SK-N-SH (cell line): ENCODE measurements at regions not wholly inside any gene's neighbourhood (a gene's known extent, or its start where the extent isn't known, plus 50 kb on each side); places are given as distances from the start of the nearest gene placed in this dataset.

Experiments
- EP300 ChIP-seq, 2 experiments: IDR thresholded peaks; 2 replicates each; pipeline versions ENCODE4 v1.4.0 to v1.6.1; 2012; ENCODE audit warnings: borderline replicate concordance in 1 of 2, low read depth in 1 of 2, low read length in 1 of 2
- EZH2phosphoT487 ChIP-seq: fragments of 200-600 bp; sonication (generic); IDR thresholded peaks from 2 replicates; pipeline ENCODE4 v1.6.1; 2017; ENCODE audit warnings: low read depth, mixed run types, mild to moderate bottlenecking, antibody characterized with exemption, moderate library complexity, borderline replicate concordance
- FOSL2 ChIP-seq: IDR thresholded peaks from 2 replicates; pipeline ENCODE4 v1.4.0; 2012; ENCODE audit warnings: low read depth, mild to moderate bottlenecking, moderate library complexity, borderline replicate concordance
- NRF1 ChIP-seq: IDR thresholded peaks from 2 replicates; pipeline ENCODE4 v1.6.1; 2012; ENCODE audit warnings: low read depth, mild to moderate bottlenecking, low read length
- SMC3 ChIP-seq: IDR thresholded peaks from 2 replicates; pipeline ENCODE4 v1.6.1; 2012; ENCODE audit warnings: low read depth, low read length, improper control_type of control experiment
- TAF1 ChIP-seq: IDR thresholded peaks from 2 replicates; pipeline ENCODE4 v1.6.1; 2012; ENCODE audit warnings: low read depth, mild to moderate bottlenecking, low read length, moderate library complexity, borderline replicate concordance
- TF ChIP-seq, protein P1 (sequence below): IDR thresholded peaks from 2 replicates; pipeline ENCODE4 v1.4.0; 2012; ENCODE audit warnings: low read depth, borderline replicate concordance
- TF ChIP-seq, protein P2 (sequence below): IDR thresholded peaks from 2 replicates; pipeline ENCODE4 v1.4.0; 2012; ENCODE audit warnings: low read depth
- TF ChIP-seq, protein P3 (sequence below): fragments of 200-600 bp; sonication (generic); IDR thresholded peaks from 2 replicates; pipeline ENCODE4 v1.6.1; 2017; ENCODE audit warnings: antibody characterized with exemption, mild to moderate bottlenecking, moderate library complexity

DNA sequence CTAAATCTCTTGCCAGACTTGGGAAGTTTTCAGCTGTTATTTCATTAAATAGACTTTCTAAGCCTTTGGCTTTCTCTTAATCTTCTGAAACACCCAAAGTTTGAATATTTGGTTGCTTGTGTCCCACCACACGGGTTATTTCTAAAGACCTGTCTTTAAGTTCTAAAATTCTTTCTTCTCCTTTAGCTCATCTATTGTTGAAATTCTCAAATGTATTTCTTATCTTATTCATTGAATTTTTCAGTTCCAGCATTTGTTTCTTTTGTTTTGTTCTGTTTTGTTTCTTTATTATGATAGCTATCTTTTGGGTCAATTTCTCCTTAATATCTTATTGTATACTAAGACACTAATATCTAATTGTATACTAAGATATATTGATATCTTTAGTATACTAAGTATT is 97.0 kb downstream of the ARRDC4 start:
- TF ChIP-seq TAF1 (no peak), EZH2phosphoT487 (no peak), SMC3 (no peak), FOSL2 (no peak), EP300 (IDR thresholded peaks at IDR 0.05; ENCODE audit: borderline replicate concordance in 1 of 2, low read depth in 1 of 2, low read length in 1 of 2) (no peak), NRF1 (no peak)
- TF ChIP-seq, protein P1, sequence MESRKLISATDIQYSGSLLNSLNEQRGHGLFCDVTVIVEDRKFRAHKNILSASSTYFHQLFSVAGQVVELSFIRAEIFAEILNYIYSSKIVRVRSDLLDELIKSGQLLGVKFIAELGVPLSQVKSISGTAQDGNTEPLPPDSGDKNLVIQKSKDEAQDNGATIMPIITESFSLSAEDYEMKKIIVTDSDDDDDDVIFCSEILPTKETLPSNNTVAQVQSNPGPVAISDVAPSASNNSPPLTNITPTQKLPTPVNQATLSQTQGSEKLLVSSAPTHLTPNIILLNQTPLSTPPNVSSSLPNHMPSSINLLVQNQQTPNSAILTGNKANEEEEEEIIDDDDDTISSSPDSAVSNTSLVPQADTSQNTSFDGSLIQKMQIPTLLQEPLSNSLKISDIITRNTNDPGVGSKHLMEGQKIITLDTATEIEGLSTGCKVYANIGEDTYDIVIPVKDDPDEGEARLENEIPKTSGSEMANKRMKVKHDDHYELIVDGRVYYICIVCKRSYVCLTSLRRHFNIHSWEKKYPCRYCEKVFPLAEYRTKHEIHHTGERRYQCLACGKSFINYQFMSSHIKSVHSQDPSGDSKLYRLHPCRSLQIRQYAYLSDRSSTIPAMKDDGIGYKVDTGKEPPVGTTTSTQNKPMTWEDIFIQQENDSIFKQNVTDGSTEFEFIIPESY: no peak
- TF ChIP-seq, protein P2, sequence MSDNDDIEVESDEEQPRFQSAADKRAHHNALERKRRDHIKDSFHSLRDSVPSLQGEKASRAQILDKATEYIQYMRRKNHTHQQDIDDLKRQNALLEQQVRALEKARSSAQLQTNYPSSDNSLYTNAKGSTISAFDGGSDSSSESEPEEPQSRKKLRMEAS: no peak
- TF ChIP-seq, protein P3, sequence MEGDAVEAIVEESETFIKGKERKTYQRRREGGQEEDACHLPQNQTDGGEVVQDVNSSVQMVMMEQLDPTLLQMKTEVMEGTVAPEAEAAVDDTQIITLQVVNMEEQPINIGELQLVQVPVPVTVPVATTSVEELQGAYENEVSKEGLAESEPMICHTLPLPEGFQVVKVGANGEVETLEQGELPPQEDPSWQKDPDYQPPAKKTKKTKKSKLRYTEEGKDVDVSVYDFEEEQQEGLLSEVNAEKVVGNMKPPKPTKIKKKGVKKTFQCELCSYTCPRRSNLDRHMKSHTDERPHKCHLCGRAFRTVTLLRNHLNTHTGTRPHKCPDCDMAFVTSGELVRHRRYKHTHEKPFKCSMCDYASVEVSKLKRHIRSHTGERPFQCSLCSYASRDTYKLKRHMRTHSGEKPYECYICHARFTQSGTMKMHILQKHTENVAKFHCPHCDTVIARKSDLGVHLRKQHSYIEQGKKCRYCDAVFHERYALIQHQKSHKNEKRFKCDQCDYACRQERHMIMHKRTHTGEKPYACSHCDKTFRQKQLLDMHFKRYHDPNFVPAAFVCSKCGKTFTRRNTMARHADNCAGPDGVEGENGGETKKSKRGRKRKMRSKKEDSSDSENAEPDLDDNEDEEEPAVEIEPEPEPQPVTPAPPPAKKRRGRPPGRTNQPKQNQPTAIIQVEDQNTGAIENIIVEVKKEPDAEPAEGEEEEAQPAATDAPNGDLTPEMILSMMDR: no peak
